ENCODE measurements at regions not wholly inside any gene's neighbourhood (a gene's known extent, or its start where the extent isn't known, plus 50 kb on each side); places are given as distances from the start of the nearest gene placed in this dataset.
A peak's percentile ranks its signal among the peaks of the same experiment; 100 is the strongest.

DNA sequence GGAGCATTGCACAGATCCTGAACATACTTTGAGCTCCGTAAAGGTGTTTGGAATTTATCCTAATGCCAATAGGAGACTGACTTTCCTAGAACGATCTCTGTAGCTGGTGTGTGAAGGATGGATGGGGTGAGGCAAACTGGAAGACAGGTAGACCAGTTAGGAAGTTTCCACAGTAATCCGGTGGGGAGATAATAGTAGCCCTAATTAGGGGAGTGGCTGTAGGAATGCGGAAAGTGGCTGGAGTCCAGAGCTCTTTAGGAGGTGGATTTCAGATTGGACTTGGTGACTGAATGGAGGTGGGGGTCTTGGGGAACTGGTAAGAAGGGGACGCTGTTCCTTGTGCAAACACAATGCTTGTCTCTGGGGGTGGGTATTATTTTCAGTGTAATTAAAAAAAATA lies 146.3 kb downstream of the SOX4 start:
- Mint-ChIP-seq H3K4me3 (no peak overlapping the region), H3K27ac (peak overlapping the region in 2 of 6 donors; percentile 1 to 54), H3K9me3 (no peaks in the 10 kb centered on the region), H3K36me3 (no peaks in the 10 kb centered on the region), H3K4me1 (no peaks in the 10 kb centered on the region), H3K27me3 (peaks cover 0 to 8% (median 0%) of the 10 kb centered on the region in 3 donors)
- ATAC-seq (ENCODE audit: low read depth in 2 of 2) = no peak
- no peak for DNase-seq

DNA sequence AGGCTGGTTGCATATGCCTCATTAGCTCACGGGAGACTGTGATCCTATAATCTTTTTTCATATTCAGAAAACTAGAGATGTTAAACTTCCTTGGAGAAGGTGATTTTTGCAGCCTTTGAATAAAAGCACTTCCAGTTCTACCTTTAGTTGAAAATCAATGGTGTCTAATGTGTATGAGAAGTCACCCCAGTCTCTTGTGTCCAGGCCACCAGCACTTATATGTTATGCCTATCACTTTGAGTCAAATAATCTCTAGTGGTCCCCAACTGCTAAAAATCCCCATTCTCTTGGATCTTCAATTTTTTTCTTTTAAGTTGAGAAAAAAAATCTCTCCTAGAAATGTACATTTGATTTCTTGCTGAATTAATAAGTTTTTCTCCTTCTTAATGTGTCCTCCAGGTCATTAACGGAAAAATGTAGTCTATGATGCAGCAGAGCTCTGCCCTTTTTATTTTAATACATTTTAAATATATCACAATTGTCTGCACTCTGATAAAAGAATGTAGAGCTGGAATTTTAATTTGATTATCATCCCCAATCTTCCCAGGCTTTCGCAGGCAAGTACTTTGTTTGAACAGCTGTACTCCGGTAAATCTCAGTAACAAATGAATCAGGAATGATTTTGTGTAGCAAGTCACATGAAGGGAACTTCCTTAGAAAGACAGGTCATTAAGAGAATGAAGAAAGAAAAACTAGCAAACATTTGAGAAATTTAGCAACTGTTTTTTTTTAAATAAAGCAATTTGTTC lies 147.0 kb downstream of the SOX4 start:
- Mint-ChIP-seq H3K9me3 (no peaks in the 10 kb centered on the region), H3K4me3 (no peak overlapping the region), H3K4me1 (no peaks in the 10 kb centered on the region), H3K27ac (no peak overlapping the region), H3K27me3 (peaks cover 0 to 8% (median 0%) of the 10 kb centered on the region in 3 donors), H3K36me3 (no peaks in the 10 kb centered on the region)
- DNase-seq = no peak
- ATAC-seq (ENCODE audit: low read depth in 2 of 2) = no peak

DNA sequence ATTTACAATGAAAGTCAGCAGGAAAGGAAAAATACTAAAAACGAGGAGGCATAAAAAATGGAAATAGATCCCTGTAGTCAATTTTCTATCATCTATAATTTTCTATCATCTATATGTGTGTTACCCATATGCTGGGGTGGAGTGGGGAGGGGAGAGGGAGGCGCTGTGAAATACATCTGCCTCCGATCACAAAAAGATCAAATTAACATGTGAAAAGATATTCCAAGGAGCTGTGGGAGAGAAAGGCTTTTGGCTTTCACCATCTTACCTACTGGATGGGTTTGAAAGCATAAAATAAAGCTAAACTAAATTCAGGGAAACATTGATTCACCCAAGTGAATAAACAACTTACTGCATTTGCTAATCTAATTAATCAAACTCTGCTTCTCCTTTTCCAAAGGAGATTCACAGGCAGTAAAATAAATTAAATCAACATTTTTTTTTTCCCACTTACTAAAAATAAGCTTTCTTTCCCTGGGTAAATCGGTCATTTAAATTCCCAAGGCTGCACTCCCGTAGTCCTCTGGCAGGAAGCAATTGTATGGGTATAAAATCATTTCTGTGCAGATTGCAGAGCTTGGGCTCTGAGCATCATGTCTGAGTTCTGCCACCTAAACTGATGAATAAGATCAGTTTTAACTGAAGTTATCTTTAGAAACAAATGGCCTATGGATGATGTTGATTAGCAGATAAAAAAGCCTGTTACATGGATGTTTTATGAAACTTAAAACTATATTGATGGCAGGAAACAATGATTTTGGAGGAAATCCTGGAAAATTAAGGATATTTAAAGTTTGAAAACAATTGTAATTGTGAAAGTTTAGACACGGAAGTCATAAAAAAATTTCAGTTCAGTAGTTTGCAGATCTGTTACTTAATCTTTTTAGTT lies 147.9 kb downstream of the SOX4 start:
- Mint-ChIP-seq H3K4me1 (no peaks in the 10 kb centered on the region), H3K27ac (no peak overlapping the region), H3K4me3 (no peak overlapping the region), H3K27me3 (peaks cover 0 to 8% (median 0%) of the 10 kb centered on the region in 3 donors), H3K9me3 (no peaks in the 10 kb centered on the region), H3K36me3 (no peaks in the 10 kb centered on the region)
- ATAC-seq (ENCODE audit: low read depth in 2 of 2) (no peak), DNase-seq (no peak)

DNA sequence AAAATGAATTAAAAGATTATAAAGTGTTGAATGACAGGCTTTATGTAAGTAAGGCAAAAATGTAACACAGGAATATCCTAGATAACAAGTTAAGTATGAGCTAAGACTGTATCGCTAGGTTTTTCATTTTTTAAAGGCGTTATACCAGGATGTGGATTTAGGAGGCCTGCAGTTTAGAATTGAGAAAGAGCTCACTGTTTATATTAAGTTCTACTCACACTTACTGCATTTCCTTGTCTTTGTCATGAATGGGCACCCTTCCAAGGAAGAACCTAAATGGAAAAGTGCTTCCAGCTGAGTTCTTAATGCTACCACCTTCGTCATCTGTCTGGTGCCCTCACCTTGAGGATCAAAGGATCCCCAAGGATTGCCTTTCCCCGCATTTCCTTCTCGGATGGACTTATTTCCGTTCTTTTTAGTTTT lies 148.7 kb downstream of the SOX4 start:
- DNase-seq = no peak
- ATAC-seq (ENCODE audit: low read depth in 2 of 2) = no peak
- Mint-ChIP-seq H3K4me3 (no peak overlapping the region), H3K36me3 (no peaks in the 10 kb centered on the region), H3K27me3 (peaks cover 0 to 8% (median 0%) of the 10 kb centered on the region in 3 donors), H3K4me1 (no peaks in the 10 kb centered on the region), H3K27ac (no peak overlapping the region), H3K9me3 (no peaks in the 10 kb centered on the region)

DNA sequence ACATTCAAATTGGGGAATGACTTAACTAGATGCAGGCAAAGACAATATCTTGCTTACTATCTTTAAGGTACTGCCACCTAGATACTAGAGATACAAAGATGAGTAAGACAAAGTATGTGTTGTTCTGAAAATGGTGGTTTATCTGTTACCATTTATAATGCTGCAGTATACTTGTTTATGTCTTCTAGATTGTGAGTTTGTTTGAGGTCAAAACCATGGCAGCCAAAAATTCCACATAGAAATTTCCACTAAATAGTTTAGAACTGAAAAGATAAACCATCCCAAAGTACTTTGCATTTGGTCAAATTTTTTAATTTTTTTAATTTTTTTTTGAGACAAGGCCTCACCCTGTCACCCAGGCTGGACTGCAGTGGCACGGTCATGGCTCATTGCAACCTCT lies 150.8 kb downstream of the SOX4 start:
- Mint-ChIP-seq H3K4me1 (no peaks in the 10 kb centered on the region), H3K27ac (no peak overlapping the region), H3K9me3 (no peaks in the 10 kb centered on the region), H3K36me3 (no peaks in the 10 kb centered on the region), H3K27me3 (peaks cover 0 to 8% (median 0%) of the 10 kb centered on the region in 3 donors), H3K4me3 (no peak overlapping the region)
- ATAC-seq (ENCODE audit: low read depth in 2 of 2) = no peak
- DNase-seq = no peak

DNA sequence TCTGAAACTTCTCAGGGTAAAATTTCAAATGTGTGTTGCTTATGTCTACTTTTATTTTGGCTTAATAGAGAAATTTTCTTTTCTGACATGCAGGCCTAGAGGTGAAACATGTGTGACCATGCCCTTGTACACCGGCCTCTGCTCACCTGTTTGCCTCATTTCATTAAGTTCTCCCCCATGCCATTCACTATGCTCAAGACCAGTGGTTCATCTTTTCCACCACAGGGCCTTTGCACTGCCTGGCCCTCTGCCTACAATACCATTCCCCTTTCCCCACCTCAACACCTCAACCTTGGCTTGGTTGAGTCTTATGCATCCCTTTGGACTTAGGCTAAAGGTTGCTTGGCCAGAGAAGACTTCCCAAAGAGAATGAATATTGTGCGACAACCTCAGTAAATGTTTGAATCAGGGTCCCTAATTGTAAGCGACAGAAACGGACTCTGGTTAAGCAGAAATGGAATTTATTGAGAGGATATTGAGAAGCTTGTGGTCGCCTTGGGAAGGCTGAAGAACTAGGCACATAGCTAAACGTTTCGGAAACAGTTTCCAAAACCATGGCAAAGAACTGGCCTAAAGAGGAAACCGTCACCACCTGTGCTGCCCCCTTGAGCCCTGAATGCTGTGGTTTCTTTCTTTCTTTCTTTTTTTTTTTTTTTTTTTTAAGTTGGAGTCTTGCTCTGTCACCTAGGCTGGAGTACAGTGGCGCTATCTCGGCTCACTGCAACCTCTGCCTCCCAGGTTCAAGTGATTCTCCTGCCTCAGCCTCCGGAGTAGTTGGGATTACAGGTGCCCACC lies 152.2 kb downstream of the SOX4 start:
- Mint-ChIP-seq H3K36me3 (no peaks in the 10 kb centered on the region), H3K4me1 (no peaks in the 10 kb centered on the region)
- ATAC-seq (ENCODE audit: low read depth in 2 of 2) = no peak

DNA sequence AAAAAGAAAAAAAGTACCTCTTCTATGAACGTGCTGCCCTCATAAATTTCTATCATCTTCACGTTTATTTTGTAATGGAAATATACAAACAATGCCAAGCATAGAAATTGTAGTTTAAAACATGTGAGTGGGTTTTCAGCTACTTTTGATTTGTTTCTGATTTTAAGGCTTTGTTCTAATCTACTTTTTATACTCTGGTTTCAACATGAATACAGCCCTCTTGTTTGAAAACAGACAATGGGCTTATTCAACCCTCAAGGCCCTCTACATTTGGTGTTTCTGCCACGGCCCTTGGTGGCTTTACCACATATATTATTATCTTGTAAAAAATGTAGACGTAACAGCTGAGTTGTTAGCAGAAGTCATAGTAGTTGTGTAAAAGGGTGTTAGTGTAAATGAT lies 153.9 kb downstream of the SOX4 start:
- no peaks in the 10 kb centered on the region for H3K36me3 Mint-ChIP-seq
- no peak overlapping the region for H3K27ac Mint-ChIP-seq
- no peaks in the 10 kb centered on the region for H3K27me3 Mint-ChIP-seq
- H3K4me3 Mint-ChIP-seq = no peak overlapping the region
- ATAC-seq (ENCODE audit: low read depth in 2 of 2) (no peak), DNase-seq (no peak)
- no peaks in the 10 kb centered on the region for H3K9me3 Mint-ChIP-seq
- H3K4me1 Mint-ChIP-seq = peaks cover 0 to 3% (median 0%) of the 10 kb centered on the region in 3 donors

More for the DNA sequence above, 152.2 kb downstream of the SOX4 start:
- no peaks in the 10 kb centered on the region for H3K27me3 Mint-ChIP-seq
- no peak overlapping the region for H3K4me3 Mint-ChIP-seq
- no peak for DNase-seq
- peak overlapping the region in 1 of 6 donors; percentile 44 for H3K27ac Mint-ChIP-seq
- H3K9me3 Mint-ChIP-seq = no peaks in the 10 kb centered on the region

DNA sequence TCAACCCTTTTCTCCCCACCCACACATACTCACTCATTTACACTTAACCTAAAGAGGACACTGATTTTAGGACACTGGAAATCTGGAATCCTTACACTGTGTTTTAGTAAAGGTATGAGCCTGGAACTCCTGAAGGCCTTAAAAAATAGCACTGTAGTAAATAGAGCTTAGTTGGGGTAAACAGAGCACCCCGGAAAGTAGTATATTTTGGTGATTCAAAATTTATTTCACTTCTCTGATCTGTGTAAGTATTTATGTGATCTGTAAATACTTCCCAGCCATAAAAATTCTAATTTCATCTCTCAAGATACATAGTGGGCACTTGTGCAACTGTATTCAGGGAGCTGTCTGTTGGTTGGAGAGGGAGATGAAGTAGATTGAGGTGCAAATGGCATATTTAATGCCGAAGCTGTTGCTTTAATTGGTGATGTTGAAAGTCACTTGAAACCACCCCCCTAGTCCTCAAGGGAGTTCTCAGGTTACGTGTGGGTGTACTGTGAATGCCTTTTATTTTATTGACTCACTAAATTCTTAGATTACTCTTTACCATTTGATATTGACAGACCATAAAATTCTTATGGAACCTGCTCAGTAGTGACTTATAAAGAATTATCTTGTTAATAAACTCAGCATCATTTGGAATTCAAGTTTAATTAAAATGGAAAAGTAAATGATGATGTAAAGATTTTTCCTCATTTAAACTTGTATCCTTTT lies 154.9 kb downstream of the SOX4 start:
- H3K36me3 Mint-ChIP-seq = no peaks in the 10 kb centered on the region
- DNase-seq (no peak), ATAC-seq (ENCODE audit: low read depth in 2 of 2) (no peak)
- peaks cover 0 to 2% (median 0%) of the 10 kb centered on the region in 7 donors for H3K9me3 Mint-ChIP-seq
- H3K27me3 Mint-ChIP-seq = peaks cover 0 to 5% (median 0%) of the 10 kb centered on the region in 3 donors
- H3K27ac Mint-ChIP-seq = no peak overlapping the region
- no peak overlapping the region for H3K4me3 Mint-ChIP-seq
- peaks cover 0 to 3% (median 0%) of the 10 kb centered on the region in 3 donors for H3K4me1 Mint-ChIP-seq

DNA sequence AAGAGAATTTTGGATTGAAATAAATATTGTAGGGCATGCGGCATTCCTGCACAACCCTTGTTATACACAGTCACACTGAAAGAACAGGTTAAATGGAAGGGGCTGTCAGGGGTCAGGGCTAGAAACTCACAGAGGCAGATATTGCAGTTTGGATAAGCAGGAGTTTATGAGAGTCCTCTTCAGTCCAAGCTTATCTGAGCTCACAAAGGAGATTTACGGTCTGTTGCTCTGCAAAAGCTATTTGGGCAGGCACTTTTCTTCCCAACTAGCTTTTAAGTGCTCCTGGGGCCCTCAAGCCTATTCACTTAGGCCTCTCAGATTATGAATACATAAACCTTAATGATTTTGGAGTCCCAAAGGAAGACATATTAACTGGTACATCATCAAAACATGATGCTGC lies 156.2 kb downstream of the SOX4 start:
- Mint-ChIP-seq H3K4me1 (peaks cover 0 to 3% (median 0%) of the 10 kb centered on the region in 3 donors), H3K4me3 (no peak overlapping the region), H3K9me3 (peaks cover 0 to 2% (median 0%) of the 10 kb centered on the region in 7 donors), H3K27ac (no peak overlapping the region), H3K27me3 (peaks cover 0 to 5% (median 0%) of the 10 kb centered on the region in 3 donors), H3K36me3 (no peaks in the 10 kb centered on the region)
- no peak for DNase-seq
- no peak for ATAC-seq (ENCODE audit: low read depth in 2 of 2)

DNA sequence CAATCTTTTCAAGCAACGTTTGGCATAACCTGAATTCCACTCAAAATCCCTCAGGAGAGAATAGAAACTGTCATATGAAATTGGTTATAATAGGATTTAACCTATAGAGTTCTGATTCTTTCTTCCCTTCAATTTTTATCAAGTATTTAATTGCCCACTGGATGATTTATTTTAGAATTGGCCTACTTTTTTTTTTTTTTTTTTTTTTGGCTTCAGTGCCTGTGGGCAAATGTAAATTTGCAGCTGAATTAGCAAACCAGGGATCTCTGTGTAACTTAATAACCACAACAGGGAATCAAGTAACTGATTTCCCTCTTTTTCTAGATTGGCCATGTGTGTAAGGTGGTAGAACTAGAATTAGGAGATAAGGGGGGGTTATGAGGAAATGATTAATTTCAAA lies 157.0 kb downstream of the SOX4 start:
- DNase-seq (no peak), ATAC-seq (ENCODE audit: low read depth in 2 of 2) (no peak)
- Mint-ChIP-seq H3K4me3 (no peak overlapping the region), H3K36me3 (no peaks in the 10 kb centered on the region), H3K9me3 (peaks cover 0 to 2% (median 0%) of the 10 kb centered on the region in 7 donors), H3K27ac (peak overlapping the region in 1 of 6 donors; percentile 19), H3K4me1 (peaks cover 0 to 3% (median 0%) of the 10 kb centered on the region in 3 donors), H3K27me3 (peaks cover 0 to 5% (median 0%) of the 10 kb centered on the region in 3 donors)

DNA sequence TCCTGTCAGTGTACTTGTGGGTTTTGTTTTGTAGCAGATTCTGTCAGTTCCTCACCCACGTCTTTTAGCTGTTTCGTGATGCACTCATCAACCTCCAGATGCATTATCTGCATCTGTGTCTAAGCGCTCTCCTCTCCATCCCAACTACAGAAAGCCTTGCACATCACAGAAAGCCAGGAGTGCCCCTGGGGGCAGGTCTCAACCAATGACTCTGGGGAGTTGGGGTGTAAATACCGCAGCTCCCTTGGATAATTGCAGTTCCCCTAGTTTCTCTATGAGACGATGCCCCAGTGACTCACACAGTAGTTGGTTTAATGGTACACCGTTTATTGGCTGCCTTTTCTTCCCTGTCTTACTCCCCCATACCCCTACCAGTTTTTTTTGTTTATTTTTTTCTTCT lies 158.1 kb downstream of the SOX4 start:
- peaks cover 0 to 3% (median 0%) of the 10 kb centered on the region in 3 donors for H3K4me1 Mint-ChIP-seq
- peak overlapping the region in 1 of 6 donors; percentile 9 for H3K27ac Mint-ChIP-seq
- ATAC-seq (ENCODE audit: low read depth in 2 of 2) (no peak), DNase-seq (no peak)
- H3K36me3 Mint-ChIP-seq = no peaks in the 10 kb centered on the region
- H3K9me3 Mint-ChIP-seq = peaks cover 0 to 2% (median 0%) of the 10 kb centered on the region in 7 donors
- peaks cover 0 to 5% (median 0%) of the 10 kb centered on the region in 3 donors for H3K27me3 Mint-ChIP-seq
- peak overlapping the region in 1 of 8 donors; percentile 45 for H3K4me3 Mint-ChIP-seq

DNA sequence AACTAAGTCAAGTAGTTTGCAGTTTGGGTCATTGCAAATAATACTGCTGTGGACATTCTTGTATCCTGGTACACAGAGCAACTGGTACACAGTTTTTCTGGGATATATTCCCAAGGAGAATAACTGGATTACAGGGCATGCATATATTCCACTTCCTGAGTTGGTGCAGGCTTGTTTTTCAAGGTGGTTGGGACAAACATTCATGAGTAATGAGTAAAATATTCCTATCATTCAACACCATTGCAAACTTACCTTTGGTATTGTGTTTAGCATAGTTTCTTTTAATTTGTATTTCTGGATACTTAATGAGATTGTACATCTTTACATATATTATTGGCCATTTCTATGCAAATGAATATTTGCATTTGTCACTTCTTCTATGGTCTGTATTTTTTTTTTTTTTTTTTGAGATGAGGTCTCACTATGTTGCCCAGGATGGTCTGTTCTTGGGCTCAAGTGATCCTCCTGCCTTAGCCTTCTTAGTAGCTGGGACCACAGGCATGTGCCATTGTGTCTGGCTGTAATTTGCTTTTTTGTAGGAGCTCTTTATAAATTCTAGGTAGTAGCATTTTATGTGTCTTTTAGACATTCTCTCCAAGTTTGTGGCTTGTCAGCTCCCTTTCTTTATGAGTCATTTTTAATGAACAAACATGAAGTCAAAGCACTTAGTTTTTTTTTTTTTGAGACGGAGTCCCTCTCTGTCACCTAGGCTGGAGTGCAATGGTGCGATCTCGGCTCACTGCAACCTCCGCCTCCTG lies 158.7 kb downstream of the SOX4 start:
- ATAC-seq (ENCODE audit: low read depth in 2 of 2) = no peak
- Mint-ChIP-seq H3K27ac (peak overlapping the region in 1 of 6 donors; percentile 30), H3K9me3 (peaks cover 0 to 2% (median 0%) of the 10 kb centered on the region in 7 donors), H3K27me3 (peaks cover 0 to 5% (median 0%) of the 10 kb centered on the region in 3 donors), H3K36me3 (no peaks in the 10 kb centered on the region), H3K4me3 (no peak overlapping the region), H3K4me1 (peaks cover 0 to 3% (median 0%) of the 10 kb centered on the region in 3 donors)
- DNase-seq = no peak
